ENCODE measurements at regions not wholly inside any gene's neighbourhood (a gene's known extent, or its start where the extent isn't known, plus 50 kb on each side); places are given as distances from the start of the nearest gene placed in this dataset.
"Not testable (repeated sequence)": the region's sequence is repeated elsewhere in the genome, so short reads cannot be mapped to it uniquely, and the experiment has no call there.

GRCh38 chr4:131883181-131883580 lies 1265.9 kb upstream of the PCDH10 start:
- not testable (repeated sequence) for H3K4me3 ChIP-seq (ENCODE audit: low read depth, low read length)

DNA sequence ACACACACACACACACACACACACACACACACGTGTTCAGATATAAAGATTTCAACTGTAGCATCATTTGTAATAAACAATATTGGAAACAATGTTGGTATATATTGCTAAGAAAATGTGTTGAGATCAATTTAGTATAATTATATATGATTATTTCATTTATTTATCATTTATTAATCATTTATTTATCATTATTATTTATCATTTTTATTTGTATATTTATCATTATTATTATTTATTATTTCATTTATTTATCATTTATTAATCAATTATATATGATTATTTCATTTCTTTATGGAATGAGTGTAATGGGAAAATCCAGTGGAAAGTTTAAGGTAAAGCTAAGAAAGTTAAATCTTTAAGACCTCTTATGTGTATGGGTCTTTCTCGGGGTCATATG lies 1223.4 kb upstream of the PCDH10 start:
- not testable (repeated sequence) for H3K4me3 ChIP-seq (ENCODE audit: low read depth, low read length); DNase-seq (ENCODE audit: low read depth)

More at GRCh38 chr4:131883181-131883580, 1265.9 kb upstream of the PCDH10 start:
- DNase-seq (ENCODE audit: low read depth), result not testable (repeated sequence)

DNA sequence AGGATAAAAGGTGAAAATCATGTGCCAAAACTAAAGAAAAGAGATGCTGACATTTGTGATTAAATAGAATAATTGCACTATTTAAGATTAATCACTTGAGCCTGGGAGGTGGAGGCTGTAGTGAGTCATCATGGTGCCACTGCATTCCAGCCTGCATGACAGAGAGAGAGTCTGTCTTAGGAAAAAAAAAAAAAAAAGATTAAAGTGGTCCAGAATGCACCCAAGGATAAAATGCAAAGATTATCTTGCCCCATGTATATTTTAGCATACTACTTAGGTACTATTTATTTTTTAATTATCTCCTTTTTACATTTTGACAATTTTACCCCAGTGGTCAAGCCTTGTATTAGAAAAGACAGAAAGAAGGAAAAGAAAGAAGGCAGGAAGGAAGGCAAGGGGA lies 1181.4 kb upstream of the PCDH10 start:
- H3K4me3 ChIP-seq (ENCODE audit: low read depth, low read length); DNase-seq (ENCODE audit: low read depth): not testable (repeated sequence)

DNA sequence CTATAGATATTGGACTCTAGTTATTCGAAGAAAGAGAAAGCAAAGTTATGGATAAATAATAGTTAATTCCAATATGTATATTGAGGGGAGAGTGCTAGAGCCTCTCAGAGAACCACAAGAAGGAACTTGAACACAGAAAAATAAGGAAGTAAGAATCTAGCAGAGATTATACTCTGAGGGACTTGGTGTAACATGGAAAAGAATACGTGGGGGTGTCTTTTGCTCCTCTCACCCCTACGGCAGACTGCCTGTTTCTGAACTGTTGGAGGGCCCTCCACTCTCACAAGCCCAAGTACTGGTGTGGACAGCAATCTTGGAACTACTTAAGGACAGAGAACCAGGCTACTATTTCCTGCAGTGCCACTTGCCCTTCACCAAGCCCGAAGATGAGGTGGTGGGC lies 1174.4 kb upstream of the PCDH10 start:
- no peak overlapping the region for H3K4me3 ChIP-seq (ENCODE audit: low read depth, low read length)
- TF ChIP-seq CTCF (IDR thresholded peaks at IDR 0.05; ENCODE audit: insufficient read depth, low read depth, low read length, missing control alignments), result no peak
- DNase-seq (ENCODE audit: low read depth), result no peak

DNA sequence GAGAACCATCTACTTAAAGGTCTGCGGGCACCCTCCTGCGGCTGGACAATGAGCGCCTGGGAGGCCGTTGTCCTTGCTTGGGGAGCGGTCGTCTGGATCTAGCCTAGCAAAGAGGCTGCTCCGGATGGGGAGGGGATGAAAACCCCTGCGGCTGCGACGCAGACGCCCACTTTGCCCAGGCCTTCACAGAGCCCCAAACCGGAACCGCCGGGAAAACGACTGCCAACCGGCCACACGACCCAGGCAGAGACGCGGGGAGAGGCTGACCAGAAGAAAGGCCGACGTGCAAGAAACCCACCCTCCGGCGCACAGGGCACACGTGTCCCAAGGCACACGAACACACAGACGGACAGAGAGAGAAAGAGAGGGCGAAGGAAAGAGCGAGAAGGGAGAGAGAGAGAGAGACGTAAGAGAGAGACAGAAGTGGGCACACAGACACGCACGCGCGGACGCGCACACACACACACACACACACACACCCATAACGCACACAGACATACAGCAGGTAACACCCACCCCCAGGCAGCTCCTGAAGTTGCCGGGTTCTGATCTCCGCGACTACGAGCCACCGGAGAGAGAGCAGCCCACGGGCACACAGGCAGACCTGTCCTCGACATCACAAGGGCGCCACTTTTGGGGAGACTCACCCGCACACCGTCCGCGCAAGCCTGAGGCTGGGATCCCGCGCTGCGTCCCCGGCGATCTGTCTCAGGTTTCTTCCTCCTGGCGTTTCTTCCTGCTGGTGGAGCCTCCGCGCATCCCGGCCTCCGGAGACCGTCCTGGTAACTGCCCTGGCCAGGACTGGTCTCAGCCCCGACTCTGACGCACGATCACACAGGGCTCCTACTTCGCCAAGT lies 1173.6 kb upstream of the PCDH10 start:
- H3K4me3 ChIP-seq (ENCODE audit: low read depth, low read length); DNase-seq (ENCODE audit: low read depth): not testable (repeated sequence)

GRCh38 chr4:131976133-131977002 lies 1172.7 kb upstream of the PCDH10 start:
- H3K4me3 ChIP-seq (ENCODE audit: low read depth, low read length); DNase-seq (ENCODE audit: low read depth): not testable (repeated sequence)

DNA sequence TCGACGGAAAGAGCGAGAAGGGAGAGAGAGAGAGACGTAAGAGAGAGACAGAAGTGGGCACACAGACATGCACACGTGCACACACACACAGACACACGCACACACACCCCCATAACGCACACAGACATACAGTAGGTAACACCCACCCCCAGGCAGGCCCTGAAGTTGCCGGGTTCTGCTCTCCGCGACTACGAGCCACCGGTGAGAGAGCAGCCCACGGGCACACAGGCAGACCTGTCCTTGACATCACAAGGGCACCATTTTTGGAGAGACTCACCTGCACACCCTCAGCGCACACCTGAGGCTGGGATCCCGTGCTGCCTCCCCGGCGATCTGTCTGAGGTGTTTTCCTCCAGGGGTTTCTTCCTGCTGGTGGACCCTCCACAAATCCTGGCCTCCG lies 1171.0 kb upstream of the PCDH10 start:
- H3K4me3 ChIP-seq (ENCODE audit: low read depth, low read length), result no peak overlapping the region
- no peak for DNase-seq (ENCODE audit: low read depth)
- no peak for TF ChIP-seq CTCF (IDR thresholded peaks at IDR 0.05; ENCODE audit: insufficient read depth, low read depth, low read length, missing control alignments)

GRCh38 chr4:131989576-131989975 lies 1159.5 kb upstream of the PCDH10 start:
- no peak overlapping the region for H3K4me3 ChIP-seq (ENCODE audit: low read depth, low read length)
- TF ChIP-seq CTCF (IDR thresholded peaks at IDR 0.05; ENCODE audit: insufficient read depth, low read depth, low read length, missing control alignments), result no peak
- no peak for DNase-seq (ENCODE audit: low read depth)

DNA sequence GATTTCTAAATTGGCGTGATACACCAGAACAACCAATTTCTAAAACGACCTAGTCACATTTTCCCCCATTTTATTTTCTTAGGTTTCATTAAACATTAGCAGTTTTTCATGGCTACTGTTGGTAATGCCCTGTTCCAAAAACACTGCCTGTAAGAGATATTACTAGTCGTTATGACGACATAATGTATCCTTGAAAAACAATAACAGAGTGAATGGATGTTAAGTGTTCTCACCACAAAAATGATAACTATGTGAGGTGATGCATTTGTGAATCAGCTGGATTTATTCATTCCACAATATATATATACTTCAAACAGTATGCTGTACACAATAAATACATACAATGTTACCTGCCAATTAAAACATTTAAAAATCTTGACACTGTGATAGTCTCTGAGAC lies 1147.6 kb upstream of the PCDH10 start:
- TF ChIP-seq CTCF (IDR thresholded peaks at IDR 0.05; ENCODE audit: insufficient read depth, low read depth, low read length, missing control alignments), result no peak
- H3K4me3 ChIP-seq (ENCODE audit: low read depth, low read length), result no peak overlapping the region
- no peak for DNase-seq (ENCODE audit: low read depth)

All from GM12865 (cell line).